H1 (cell line): ENCODE measurements at regions not wholly inside any gene's neighbourhood (a gene's known extent, or its start where the extent isn't known, plus 50 kb on each side); places are given as distances from the start of the nearest gene placed in this dataset.

Source experiments
- CHD7 ChIP-seq: fragments of 300-600 bp; sonication (generic); IDR thresholded peaks from 2 replicates; pipeline ENCODE4 v1.7.1; 2012; ENCODE audit warnings: low read length, moderate library complexity, mild to moderate bottlenecking, inconsistent platforms; ENCODE audit not compliant: insufficient replicate concordance

- TF ChIP-seq CHD7: no peak
- TF ChIP-seq, all 59 proteins: peak for 0
These were observed 266.3 kb upstream of the CCDC196 start (continued) for GRCh38 chr14:66219886-66220285.
